ENCODE measurements at regions not wholly inside any gene's neighbourhood (a gene's known extent, or its start where the extent isn't known, plus 50 kb on each side); places are given as distances from the start of the nearest gene placed in this dataset.

GRCh38 chr1:62981434-62981833 lies 197.5 kb downstream of the ATG4C start:
- TF ChIP-seq CTCF (conservative IDR thresholded peaks at IDR 0.05): no peak
- TF ChIP-seq EZH2 (IDR thresholded peaks at IDR 0.05; ENCODE audit: low read depth): no peak
